Superior temporal gyrus (tissue), 1 donor: ENCODE measurements at regions not wholly inside any gene's neighbourhood (a gene's known extent, or its start where the extent isn't known, plus 50 kb on each side); places are given as distances from the start of the nearest gene placed in this dataset.
A peak's percentile ranks its signal among the peaks of the same experiment; 100 is the strongest.
"Not testable (repeated sequence)": the region's sequence is repeated elsewhere in the genome, so short reads cannot be mapped to it uniquely, and the experiment has no call there.

Source experiments
- DNase-seq: peaks from one replicate; pipeline ENCODE4 v3.0.0-alpha.2; 2016; ENCODE audit errors: extremely low spot score

DNA sequence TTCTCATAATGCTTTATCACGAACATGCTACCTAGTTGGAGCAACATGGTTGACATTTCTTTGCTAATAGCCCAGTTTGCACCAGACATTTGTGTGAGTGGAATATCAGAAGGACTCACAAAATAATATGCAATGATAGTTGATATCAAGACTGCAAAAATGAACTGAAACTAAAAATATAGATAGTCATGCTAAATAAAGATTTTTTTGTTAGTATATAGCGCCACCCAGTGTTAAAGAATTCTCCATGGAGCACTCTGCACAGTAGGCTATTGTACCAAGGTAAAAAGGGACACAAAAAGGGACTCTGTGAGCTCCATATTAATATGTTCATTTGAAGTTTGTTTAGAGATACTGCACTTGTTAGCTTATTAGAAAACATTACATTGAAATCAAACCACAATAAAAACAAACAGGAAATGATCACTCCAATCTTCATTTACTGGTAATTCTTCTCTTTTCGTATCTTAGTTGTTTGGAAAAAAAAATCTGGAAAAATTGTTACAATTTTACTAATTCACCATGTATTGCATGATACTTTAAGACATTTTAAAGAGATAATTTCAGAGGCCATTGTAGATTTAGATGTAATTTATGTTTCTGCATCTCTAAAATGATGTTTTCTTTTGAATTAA, 1509.6 kb downstream of the ADGRL3 start:
- peak; percentile 96 for DNase-seq

DNA sequence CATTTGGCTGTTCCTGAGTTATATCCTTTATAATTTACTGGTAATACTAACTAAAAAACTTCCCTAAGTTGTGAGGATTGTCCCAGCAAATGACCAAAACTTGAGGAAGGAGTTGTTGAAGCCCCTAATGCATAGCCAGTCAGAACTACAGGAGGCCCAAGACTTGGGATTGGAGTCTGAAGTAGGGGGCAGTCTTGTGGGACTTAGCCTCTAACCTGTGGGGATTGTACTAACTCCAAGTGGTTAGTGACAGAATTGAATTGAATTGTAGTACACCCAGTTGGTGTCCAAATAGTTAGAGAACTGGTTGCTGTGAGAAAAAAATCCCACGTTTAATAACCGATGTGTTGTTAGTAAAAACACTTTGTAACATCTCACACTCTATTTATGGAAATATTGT, 1506.3 kb downstream of the ADGRL3 start:
- no peak for DNase-seq

DNA sequence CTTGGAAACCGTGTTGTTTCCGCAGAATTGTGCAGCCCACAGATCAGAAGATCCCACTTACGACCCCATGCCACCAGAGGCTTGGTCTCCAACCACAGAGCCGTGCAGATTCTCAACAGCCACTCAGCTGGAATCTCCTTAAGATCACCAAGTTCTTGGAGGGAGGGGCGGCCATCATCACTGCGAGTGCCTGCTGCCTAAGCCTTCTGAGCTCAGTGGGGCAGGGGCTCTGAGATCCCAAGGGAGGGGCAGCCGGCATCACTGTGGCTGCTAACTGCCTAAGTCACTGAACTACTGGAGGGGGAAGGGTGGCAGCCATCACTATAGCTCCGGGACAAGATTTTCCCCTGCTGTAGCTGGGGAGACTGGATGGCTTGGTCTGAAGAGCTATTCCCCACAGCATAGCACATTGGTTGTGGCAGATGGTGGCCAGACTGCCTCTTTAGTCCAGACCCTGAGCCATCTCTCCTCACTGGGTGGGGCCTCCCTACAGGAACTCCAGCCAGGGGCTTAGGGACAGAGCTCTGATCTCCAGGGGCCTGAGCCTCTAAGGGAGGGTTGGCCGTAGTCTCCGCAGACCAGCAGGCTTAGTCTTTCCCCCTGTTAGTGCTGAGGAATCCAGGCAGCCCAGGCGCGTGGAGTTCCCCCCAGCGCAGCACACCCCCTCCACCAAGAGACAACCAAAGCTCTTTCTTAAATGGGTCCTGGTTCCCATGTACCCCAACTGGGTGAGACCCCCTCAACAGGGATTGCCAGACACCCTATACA, 1483.9 kb downstream of the ADGRL3 start:
- no peak for DNase-seq

DNA sequence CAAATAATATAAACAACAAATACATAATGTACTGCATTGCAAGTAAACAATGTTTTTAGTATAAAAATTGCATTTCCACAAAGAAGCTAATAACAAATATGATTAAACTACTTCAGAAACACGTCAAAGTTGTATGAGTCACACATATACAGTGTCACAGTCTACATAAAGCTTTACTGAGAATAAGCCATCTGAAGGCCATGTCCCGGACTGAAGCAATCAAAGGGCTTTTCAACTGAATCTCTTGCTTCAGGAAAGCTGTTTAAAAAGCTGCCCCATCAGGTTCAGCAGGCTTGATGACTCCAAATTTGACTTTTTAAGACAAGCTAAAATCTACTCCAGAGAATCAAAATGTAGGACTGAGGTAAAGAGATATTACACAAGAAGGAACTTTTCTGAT, 1476.8 kb downstream of the ADGRL3 start:
- no peak for DNase-seq

DNA sequence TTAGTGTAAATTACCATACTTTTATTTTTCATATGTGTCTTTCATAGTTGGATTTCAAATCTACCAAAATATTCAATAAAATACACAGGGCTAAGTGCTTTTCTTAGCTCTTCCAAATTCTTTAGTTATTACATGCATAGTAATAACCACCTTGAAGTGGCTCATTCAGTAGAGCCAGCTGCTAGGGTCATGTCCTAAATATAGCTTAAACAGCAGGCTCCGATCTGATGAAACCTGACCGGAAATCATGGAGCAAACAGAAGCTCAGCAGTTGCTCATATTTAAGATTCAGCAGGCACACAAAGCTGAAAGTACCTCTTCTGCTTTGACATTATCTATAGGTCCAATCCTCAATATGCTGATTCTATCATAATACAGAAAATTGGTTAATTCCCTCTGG, 1470.4 kb downstream of the ADGRL3 start:
- DNase-seq, result no peak

DNA sequence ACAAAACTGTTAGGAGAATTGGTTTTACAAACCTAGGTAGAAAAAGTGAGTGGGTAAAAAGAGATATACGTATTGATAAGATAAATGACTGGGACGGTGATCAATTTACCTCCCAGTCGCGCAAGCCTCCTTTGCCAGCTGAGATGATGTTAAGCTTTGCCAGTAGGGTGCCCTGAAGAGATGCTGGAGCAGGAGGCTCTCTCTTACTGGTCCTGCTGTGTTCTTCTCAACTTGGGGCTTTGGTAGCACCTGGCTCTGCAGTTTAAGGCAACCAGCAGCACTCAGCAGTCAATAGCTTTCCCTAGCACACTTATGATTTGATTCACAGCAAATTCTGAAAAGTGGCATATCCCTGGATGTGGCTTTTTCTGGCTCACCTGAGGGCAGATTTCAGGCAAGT, 1461.7 kb downstream of the ADGRL3 start:
- DNase-seq, result no peak

DNA sequence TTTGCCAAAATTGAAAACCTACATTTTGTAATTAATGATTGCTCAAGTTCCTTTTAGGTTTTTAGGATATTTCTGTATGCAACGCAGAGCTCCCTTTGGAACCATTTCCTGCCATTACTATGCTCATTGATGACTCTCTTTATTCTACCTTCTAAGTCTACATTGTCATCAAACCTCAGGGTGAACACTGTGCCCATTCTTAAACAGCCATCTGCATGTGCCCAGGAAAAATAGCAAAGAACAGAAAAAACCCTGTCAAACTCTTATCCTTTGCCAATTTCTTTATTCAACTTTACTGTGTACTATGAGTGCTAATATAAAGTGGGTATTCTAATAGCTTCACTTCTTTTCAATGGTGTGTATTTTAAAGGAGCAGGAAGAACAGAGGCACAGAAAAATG, 1455.9 kb downstream of the ADGRL3 start:
- DNase-seq, result no peak

DNA sequence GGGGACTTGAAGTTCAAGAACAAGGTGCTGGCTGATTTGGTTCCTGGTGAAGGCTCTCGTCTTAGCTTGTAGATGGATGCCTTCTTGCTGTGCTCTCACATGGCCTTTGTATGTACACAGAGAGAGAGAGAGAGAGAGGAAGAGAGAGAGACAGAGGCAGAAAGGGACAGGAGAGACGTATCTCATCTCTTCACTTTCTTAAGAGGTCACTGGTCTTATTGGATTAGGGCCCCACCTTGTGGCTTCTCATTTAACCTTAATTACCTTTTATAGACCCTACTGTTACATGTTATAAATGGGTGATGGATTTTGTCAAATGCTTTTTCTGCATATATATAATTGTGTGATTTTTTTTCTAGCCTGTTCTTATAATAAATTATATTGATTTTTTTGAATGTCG, 1444.2 kb downstream of the ADGRL3 start:
- peak; percentile 44 for DNase-seq

DNA sequence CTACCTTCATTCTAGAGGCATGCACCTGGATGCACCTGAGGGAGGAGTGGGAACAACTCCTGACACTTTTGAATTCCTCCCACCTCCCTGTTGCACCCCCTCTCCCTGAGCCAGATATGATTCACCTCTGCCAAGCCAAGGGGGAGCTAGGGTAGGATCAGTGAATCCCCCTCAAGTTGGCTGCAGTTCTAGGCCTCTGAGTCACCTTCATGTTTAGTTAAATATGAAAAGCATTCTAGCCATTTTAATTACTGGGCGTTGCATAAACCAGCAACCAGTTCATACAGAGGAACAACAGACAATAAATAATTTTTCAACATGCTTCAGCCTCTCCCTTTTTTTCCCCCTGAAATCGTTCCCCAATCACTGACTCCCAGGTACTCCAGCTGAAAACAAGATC, 1440.2 kb downstream of the ADGRL3 start:
- no peak for DNase-seq

DNA sequence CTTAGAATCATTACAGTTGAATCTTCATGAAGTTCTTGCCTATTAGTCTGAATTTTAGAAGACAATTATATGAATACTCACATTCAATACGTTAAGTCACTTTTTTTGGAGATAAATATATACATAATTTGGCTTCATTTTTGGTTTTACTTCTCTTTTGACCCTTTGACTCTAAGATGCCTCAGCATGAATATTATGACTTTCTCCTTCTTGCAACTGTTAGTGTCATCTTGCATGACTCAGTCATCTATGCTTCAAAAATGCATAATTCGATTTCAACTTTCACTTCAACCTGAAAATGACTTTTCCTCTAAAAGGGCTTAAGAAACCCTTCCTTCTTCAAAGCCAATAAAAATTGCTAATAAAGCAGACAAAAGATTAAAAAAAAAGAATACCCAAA, 1427.5 kb downstream of the ADGRL3 start:
- no peak for DNase-seq

DNA sequence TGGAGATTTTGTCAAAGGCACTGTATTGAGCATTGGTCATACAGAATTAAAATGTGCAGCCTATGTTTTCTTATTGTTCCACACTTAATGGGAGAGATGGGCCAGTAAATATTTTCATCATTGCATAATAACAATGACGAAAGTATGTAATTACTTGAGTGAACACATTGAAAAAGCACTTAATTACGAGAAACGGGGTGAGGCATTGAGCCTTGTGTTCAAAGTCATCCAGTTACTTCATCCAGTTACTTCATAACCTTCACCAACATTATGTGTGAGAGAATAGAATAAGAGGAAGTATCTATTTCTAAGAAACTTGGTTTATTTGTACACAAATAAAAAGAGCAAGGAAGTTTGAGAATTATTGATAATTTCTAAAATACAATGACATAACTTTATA, 1427.0 kb downstream of the ADGRL3 start:
- no peak for DNase-seq

DNA sequence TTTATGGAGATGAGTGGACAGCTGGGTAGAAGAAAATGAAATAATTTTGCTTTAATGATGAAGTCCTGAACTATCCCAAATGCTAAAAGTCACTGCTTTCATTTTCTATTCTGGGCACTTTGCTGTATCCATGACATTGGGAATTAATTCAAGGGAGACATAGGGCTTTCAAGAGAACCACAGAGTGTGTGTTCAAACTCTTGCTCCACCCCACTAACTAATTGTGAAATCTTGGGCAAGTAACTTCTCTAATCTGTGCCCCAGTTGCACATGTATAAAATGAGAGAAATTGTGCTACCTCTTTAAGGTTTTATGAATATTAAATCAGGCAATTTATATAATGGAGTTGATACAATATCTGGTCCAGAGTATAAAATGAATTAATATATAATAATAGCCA, 1422.0 kb downstream of the ADGRL3 start:
- DNase-seq, result no peak

DNA sequence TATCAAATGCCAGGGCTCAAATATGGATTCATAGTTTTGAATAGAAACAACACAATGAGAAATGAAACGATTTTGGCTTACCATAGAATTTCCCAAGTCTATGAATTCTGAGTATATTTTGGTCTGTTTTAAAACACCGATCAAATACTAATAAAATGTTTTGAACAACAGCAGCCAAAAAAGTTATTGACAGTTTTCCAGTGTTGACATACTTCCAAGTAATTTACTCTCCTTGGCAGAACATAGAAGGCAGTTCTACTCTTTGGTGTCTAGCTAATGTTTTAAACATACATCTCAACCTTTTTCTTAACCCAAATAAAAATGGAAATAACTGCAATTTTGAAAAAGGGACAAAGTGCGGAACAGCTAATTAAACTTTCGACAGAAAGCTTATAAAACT, 1419.8 kb downstream of the ADGRL3 start:
- no peak for DNase-seq

DNA sequence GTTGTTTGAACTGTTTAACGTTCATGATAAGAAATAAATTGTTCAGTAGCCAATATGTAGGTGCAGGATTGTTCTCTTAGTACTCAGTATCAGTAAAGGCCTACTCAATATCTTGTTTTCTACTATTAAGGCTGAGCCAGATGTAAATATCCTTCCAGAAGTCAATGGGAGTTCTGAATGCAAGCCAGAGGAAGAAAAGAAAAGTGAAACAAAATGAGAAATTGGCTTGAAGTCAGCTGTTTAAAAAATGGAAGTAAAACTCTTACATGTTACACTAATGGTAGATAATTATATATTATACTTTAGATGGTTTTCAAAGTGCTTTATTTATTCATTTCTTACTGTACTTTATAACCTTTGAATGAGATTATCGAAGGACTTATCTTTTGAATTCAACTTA, 1417.9 kb downstream of the ADGRL3 start:
- DNase-seq, result no peak

DNA sequence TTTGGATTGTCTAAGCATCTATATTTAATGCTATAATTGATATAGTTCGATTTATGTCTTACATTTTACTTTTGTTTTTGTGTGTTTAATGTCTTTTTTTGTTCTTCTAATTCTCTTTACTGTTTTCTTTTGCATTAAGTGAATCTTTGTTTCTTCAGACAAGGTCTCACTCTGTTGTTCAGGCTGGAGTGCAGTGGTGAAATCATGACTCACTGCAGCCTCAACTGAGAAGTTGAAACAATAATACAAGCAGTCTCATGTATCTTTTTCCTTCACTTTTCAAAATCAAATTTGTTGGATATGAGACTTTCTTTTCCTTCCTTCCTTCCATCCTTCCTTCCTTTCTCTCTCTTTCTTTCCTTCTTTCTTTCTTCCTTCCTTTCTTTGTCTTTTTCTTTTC, 1401.6 kb downstream of the ADGRL3 start:
- no peak for DNase-seq

DNA sequence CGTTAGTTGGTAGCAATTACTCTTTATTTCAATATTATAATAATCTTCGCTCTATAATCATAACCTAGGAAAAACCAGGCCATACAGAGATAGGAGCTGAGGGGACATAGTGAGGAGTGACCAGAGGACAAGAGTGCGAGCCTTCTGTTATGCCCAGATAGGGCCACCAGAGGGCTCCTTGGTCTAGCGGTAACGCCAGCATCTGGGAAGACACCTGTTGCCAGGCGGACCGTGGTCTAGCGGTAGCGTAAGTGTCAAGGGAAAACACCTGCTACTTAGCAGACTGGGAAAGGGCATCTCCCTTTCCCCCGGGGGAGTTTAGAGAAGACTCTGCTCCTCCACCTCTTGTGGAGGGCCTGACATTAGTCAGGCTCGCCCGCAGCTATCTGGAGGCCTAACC, 1395.1 kb downstream of the ADGRL3 start:
- not testable (repeated sequence) for DNase-seq

DNA sequence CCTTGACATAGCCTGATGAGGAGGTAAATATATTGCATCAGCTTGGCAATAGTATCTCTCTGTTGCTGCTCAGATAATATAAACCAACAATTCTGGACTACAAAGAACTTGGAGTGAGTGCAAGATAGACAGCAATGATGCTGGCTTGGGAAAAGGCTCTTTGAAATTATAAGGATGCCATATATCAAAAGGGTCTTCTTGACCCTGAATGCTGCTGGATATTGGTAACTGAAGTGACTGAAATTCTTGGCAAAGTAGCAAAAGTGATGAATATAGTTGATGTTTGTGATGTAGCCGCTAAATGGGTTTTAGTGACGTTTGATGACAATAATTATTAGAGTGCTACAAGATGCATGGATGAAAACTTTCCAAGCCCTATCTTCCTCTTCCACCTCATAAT, 1391.6 kb downstream of the ADGRL3 start:
- DNase-seq, result no peak

DNA sequence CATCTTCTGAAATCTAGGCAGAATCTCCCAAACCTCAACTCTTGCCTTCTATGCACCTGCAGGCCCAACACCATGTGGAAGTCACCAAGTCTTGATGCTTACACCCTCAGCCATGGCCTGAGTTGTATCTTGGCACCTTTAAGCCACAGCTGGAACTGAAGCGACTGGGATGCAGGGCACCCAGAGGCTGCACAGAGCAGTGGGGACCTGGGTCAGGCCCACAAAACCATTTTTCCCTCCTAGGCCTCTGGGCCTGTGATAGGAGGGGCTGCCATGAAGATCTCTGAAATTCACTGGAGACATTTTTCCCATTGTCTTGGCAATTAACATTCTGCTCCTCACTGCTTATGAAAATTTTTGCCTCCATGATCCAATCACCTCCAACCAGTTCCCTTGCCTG, 1388.5 kb downstream of the ADGRL3 start:
- no peak for DNase-seq

DNA sequence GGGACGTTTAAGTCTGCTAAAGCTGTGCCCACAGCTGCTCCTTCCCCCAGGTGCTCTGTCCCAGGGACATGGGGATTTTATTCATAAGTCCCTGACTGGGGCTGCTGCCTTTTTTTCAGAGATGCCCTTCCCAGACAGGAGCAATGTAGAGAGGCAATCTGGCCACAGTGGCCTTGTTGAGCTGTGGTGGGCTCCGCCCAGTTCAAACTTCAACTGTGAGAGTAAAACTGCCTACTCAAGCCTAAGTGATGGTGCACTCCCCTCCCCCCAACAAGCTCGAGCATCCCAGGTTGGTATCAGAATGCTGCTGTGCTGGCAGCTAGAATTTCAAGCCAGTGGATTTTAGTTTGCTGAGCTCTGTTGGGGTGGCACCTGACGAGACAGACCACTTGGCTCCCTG, 1371.4 kb downstream of the ADGRL3 start:
- DNase-seq, result no peak

DNA sequence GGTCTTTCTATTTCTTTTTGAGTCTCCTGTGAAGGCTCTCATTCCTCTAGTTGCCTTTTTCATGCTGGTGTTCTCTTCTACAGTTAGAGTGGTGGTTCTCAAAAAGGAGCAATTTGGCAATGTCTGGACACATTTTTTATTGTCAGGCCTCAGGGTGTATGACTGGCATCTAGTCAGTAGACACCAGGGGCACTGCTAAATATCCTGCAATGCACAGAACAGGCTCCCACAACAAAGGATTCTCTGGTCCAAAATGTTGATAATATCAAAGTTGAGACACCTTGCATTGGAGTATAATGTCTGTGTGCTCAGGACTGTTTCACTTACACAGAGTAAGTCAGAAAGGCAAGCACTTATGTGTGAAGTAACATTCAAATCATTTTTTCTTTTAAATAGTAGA, 1360.7 kb downstream of the ADGRL3 start:
- no peak for DNase-seq

DNA sequence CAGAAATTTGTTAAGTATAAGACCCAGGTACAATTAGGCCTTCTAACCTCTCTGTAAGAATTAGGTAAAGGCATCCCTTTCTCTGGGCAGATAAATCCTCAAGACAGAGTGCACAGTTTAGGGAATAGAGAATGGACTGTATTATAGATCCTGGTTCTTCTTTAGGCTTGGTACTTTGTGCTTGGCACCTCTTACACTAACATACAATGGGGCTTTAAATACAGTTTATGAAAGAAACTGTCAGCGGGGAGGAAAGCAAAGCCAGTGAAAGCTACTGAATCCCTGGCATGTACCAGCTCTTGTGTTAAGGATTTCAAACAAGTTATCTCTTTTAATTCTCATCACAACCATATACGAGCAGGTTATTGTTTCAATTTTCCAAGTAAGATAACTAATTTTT, 1350.0 kb downstream of the ADGRL3 start:
- DNase-seq, result peak; percentile 30

DNA sequence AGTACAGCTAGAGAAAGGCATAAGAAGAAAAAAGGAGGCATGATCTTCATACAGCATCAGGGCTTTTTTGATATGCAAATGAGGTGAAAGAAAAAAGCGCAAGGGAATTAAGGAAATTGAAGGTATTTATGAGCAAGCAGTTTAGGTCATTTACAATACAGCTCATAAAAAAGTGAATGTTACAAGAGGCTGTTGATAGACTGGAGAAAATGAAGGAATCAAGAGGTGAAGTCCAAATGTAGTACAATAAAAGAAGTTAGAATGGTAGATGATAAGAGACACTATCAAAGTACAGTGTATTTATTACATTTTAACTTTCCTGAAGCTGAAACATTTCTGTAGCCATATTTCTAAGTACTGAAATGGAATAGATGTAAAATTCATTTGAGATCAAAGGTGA, 1349.5 kb downstream of the ADGRL3 start:
- no peak for DNase-seq

DNA sequence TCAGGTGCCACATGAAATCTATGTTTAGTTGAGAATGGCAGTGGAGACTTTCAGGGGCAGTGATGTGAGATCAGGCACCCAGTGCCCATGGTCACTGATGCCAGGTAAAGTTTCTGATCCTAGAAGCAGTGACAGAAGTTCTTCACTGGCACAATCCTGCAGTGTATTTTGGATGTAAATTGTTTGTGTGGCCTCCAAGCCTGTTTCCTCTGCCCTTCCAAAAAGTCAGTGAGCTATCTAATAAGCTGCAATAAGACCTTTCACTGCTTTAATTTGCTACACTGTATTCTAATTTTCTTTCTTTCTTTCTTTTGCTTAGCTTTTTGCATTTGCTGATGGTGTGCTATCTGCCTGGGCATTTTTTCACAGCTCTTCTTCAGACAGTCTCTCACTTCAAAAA, 1348.6 kb downstream of the ADGRL3 start:
- no peak for DNase-seq

DNA sequence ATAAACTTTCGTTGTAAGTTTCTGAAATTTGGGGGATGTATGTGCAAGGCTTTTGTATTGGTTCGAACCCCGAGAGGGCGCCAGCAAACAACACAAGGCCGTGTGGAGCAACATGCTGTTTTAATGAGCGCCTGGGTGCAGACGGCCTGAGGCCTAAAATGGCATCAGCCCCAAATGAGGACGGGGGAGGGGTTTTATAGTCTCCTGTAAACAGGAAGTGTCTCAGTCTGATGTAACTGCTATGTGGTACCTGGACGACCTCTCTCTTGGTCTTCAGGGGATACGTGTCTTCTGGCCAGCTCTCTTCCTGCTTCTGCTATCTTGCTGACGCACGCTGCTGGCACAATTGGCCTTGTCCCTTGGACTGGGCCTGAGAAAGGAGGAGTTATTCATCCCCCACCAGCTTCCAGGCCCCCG, 1348.0 kb downstream of the ADGRL3 start:
- DNase-seq, result no peak
